WTC11 (cell line): ENCODE measurements at regions not wholly inside any gene's neighbourhood (a gene's known extent, or its start where the extent isn't known, plus 50 kb on each side); places are given as distances from the start of the nearest gene placed in this dataset.

Experiments used
- ATAC-seq: fragments of 200-7000 bp; cut with Tn5 transposase; 2 replicates; pipeline ENCODE4 v1.10.0; 2021; ENCODE audit warnings: mild to moderate bottlenecking, moderate library complexity
- CTCF ChIA-PET: fragments of 300-600 bp; sonication (Branson Sonifier 250); formaldehyde crosslinking; loops from one replicate; lab custom pipeline; 2021; ENCODE audit warnings: antibody characterized with exemption; lab: Charles Lee
- POLR2A ChIA-PET: fragments of 350-600 bp; sonication (Branson Sonifier 250); formaldehyde crosslinking; loops from one replicate; lab custom pipeline; 2021; ENCODE audit warnings: antibody characterized with exemption; lab: Charles Lee
- DNase-seq: peaks from one replicate; pipeline ENCODE4 v3.0.0; 2021; ENCODE audit warnings: low spot score
- H3K27ac Mint-ChIP-seq: 2 replicates; pipeline ENCODE4 v1.8.0; 2021; ENCODE audit warnings: mixed read lengths
- H3K27me3 Mint-ChIP-seq: 2 replicates; pipeline ENCODE4 v1.8.0; 2021; ENCODE audit warnings: low read depth, mild to moderate bottlenecking, moderate library complexity, mixed read lengths
- H3K36me3 Mint-ChIP-seq: 2 replicates; pipeline ENCODE4 v1.8.0; 2021; ENCODE audit warnings: mixed read lengths
- H3K4me1 Mint-ChIP-seq: 2 replicates; pipeline ENCODE4 v1.8.0; 2022; ENCODE audit warnings: mixed read lengths
- H3K4me3 Mint-ChIP-seq: 2 replicates; pipeline ENCODE4 v1.8.0; 2021; ENCODE audit warnings: mild to moderate bottlenecking, moderate library complexity, mixed read lengths
- H3K9me3 Mint-ChIP-seq: 2 replicates; pipeline ENCODE4 v1.8.0; 2021; ENCODE audit warnings: mixed read lengths
- AFF4 ChIP-seq: sonication (generic); formaldehyde crosslinking; IDR thresholded peaks from 2 replicates; pipeline ENCODE4 v1.8.1; 2023; ENCODE audit warnings: mild to moderate bottlenecking, missing genetic modification reagents, borderline replicate concordance
- CBFB ChIP-seq: sonication (generic); formaldehyde crosslinking; IDR thresholded peaks from 2 replicates; pipeline ENCODE4 v1.8.1; 2022; ENCODE audit warnings: mild to moderate bottlenecking, low read depth, missing genetic modification reagents
- E2F5 ChIP-seq: sonication (generic); formaldehyde crosslinking; IDR thresholded peaks from 2 replicates; pipeline ENCODE4 v1.8.1; 2022; ENCODE audit warnings: mild to moderate bottlenecking, moderate library complexity, missing genetic modification reagents
- ESRRA ChIP-seq: sonication (generic); formaldehyde crosslinking; IDR thresholded peaks from 2 replicates; pipeline ENCODE4 v1.8.1; 2022; ENCODE audit warnings: mild to moderate bottlenecking, missing genetic modification reagents, borderline replicate concordance
- FOXK1 ChIP-seq: sonication (generic); formaldehyde crosslinking; IDR thresholded peaks from 2 replicates; pipeline ENCODE4 v1.8.0; 2022; ENCODE audit warnings: mild to moderate bottlenecking, moderate library complexity, missing genetic modification reagents
- HMGA2 ChIP-seq: fragments of 250-450 bp; sonication (Bioruptor Pico); IDR thresholded peaks from 2 replicates; pipeline ENCODE4 v1.4.0; 2021; ENCODE audit warnings: mild to moderate bottlenecking, moderate library complexity
- MAX ChIP-seq: sonication (generic); formaldehyde crosslinking; IDR thresholded peaks from 2 replicates; pipeline ENCODE4 v1.8.0; 2022; ENCODE audit warnings: mild to moderate bottlenecking, missing genetic modification reagents
- MYBL2 ChIP-seq: sonication (generic); formaldehyde crosslinking; IDR thresholded peaks from 2 replicates; pipeline ENCODE4 v1.8.1; 2023; ENCODE audit warnings: mild to moderate bottlenecking, moderate library complexity, missing genetic modification reagents
- NFYB ChIP-seq: sonication (generic); formaldehyde crosslinking; conservative IDR thresholded peaks from 2 replicates; pipeline ENCODE4 v1.8.0; 2022; ENCODE audit warnings: low read depth, missing genetic modification reagents
- NR3C1 ChIP-seq: sonication (generic); formaldehyde crosslinking; conservative IDR thresholded peaks from 2 replicates; pipeline ENCODE4 v1.8.1; 2023; ENCODE audit warnings: low read depth, mild to moderate bottlenecking, missing genetic modification reagents
- OVOL2 ChIP-seq: fragments of 250-450 bp; sonication (Bioruptor Pico); IDR thresholded peaks from 2 replicates; pipeline ENCODE4 v1.9.0; 2021; ENCODE audit warnings: mild to moderate bottlenecking, borderline replicate concordance
- TEAD1 ChIP-seq: sonication (generic); formaldehyde crosslinking; IDR thresholded peaks from 2 replicates; pipeline ENCODE4 v1.8.0; 2022; ENCODE audit warnings: mild to moderate bottlenecking, missing genetic modification reagents
- ZMAT4 ChIP-seq: fragments of 250-450 bp; sonication (Bioruptor Pico); IDR thresholded peaks from 2 replicates; pipeline ENCODE4 v1.9.0; 2021; ENCODE audit warnings: mild to moderate bottlenecking
- ZNF138 ChIP-seq: sonication (generic); formaldehyde crosslinking; conservative IDR thresholded peaks from 2 replicates; pipeline ENCODE4 v1.8.1; 2022; ENCODE audit warnings: mild to moderate bottlenecking, moderate library complexity, missing genetic modification reagents
- ZNF263 ChIP-seq: sonication (generic); formaldehyde crosslinking; IDR thresholded peaks from 2 replicates; pipeline ENCODE4 v1.8.1; 2022; ENCODE audit warnings: low read depth, mild to moderate bottlenecking, moderate library complexity, missing genetic modification reagents
- ZNF396 ChIP-seq: fragments of 250-450 bp; sonication (Bioruptor Pico); IDR thresholded peaks from 2 replicates; pipeline ENCODE4 v1.8.0; 2021; ENCODE audit warnings: mild to moderate bottlenecking, moderate library complexity, borderline replicate concordance
- ZNF425 ChIP-seq: fragments of 250-450 bp; sonication (Bioruptor Pico); conservative IDR thresholded peaks from 2 replicates; pipeline ENCODE4 v1.9.0; 2021; ENCODE audit warnings: mild to moderate bottlenecking
- ZNF532 ChIP-seq: fragments of 250-450 bp; sonication (Bioruptor Pico); IDR thresholded peaks from 2 replicates; pipeline ENCODE4 v1.9.0; 2021; ENCODE audit warnings: mild to moderate bottlenecking, borderline replicate concordance
- ZNF671 ChIP-seq: fragments of 250-450 bp; sonication (Bioruptor Pico); IDR thresholded peaks from 2 replicates; pipeline ENCODE4 v1.8.0; 2021; ENCODE audit warnings: mild to moderate bottlenecking

GRCh38 chr4:8687083-8687482, 94.5 kb downstream of the CPZ start:
- CTCF ChIA-PET: interaction anchor here (1.7 to 2.9 kb wide), 7 partner anchors 8 to 169 kb away, joined by 4 to 97 read pairs (median 23); no protein-coding TSS in a partner anchor
- DNase-seq: peak; percentile 0
- no peak overlapping the region for H3K4me3 Mint-ChIP-seq
- peaks cover 52% of the 10 kb centered on the region for H3K27me3 Mint-ChIP-seq
- H3K4me1 Mint-ChIP-seq: 0 out of 2 replicates have a peak, but pooled peaks cover 2% of the 10 kb centered on the region
- no peaks in the 10 kb centered on the region for H3K9me3 Mint-ChIP-seq
- no peaks in the 10 kb centered on the region for H3K36me3 Mint-ChIP-seq
- TF ChIP-seq HMGA2 (CRISPR knock-in tag): no peak
- no peak for TF ChIP-seq TEAD1 (CRISPR knock-in tag)
- TF ChIP-seq, all 79 proteins: peak for 0
- POLR2A ChIA-PET: no interaction called here
- no peak for ATAC-seq
- no peak overlapping the region for H3K27ac Mint-ChIP-seq

GRCh38 chr4:8685831-8686230, 93.3 kb downstream of the CPZ start:
- TF ChIP-seq ZNF263 (no peak), ZNF671 (CRISPR knock-in tag) (no peak), E2F5 (CRISPR knock-in tag) (no peak), MYBL2 (CRISPR knock-in tag) (no peak), ESRRA (CRISPR knock-in tag) (no peak), ZMAT4 (no peak), MAX (CRISPR knock-in tag) (no peak), NFYB (CRISPR knock-in tag) (no peak), NR3C1 (no peak), ZNF396 (CRISPR knock-in tag) (no peak), ZNF425 (CRISPR knock-in tag) (no peak), CBFB (CRISPR knock-in tag) (no peak), HMGA2 (CRISPR knock-in tag) (no peak), FOXK1 (CRISPR knock-in tag) (no peak), AFF4 (no peak)
- Mint-ChIP-seq H3K27ac (no peak overlapping the region), H3K27me3 (peaks cover 50% of the 10 kb centered on the region), H3K36me3 (no peaks in the 10 kb centered on the region), H3K9me3 (no peaks in the 10 kb centered on the region), H3K4me3 (no peak overlapping the region), H3K4me1 (0 out of 2 replicates have a peak, but pooled peaks cover 2% of the 10 kb centered on the region)
- peak; percentile 2 for DNase-seq
- ChIA-PET CTCF (no interaction called here), POLR2A (no interaction called here)
- ATAC-seq: no peak

- DNase-seq (no peak), ATAC-seq (no peak)
- Mint-ChIP-seq H3K27ac (no peak overlapping the region), H3K27me3 (peaks cover 33% of the 10 kb centered on the region), H3K4me1 (0 out of 2 replicates have a peak, but pooled peaks cover 2% of the 10 kb centered on the region), H3K36me3 (no peaks in the 10 kb centered on the region), H3K4me3 (no peak overlapping the region), H3K9me3 (no peaks in the 10 kb centered on the region)
- CTCF ChIA-PET: interaction anchor here (1.4 to 1.7 kb wide), 2 partner anchors 76 to 235 kb away, joined by 3 to 8 read pairs; no protein-coding TSS in a partner anchor
- POLR2A ChIA-PET: no interaction called here
- TF ChIP-seq OVOL2 (CRISPR knock-in tag) (no peak), ZNF532 (CRISPR knock-in tag) (no peak), ZNF138 (CRISPR knock-in tag) (no peak), ZMAT4 (no peak)
These were observed 90.9 kb downstream of the CPZ start for GRCh38 chr4:8683462-8683861.
